ENCODE measurements at regions not wholly inside any gene's neighbourhood (a gene's known extent, or its start where the extent isn't known, plus 50 kb on each side); places are given as distances from the start of the nearest gene placed in this dataset.
A peak's percentile ranks its signal among the peaks of the same experiment; 100 is the strongest.

- H3K36me3 ChIP-seq (ENCODE audit: control insufficient read depth in 4 of 4, insufficient read depth in 4 of 4, low read length in 4 of 4): no peaks in the 10 kb centered on the region
- WGBS, 2 donors: 78 to 79% methylated on average over 4 of the region's 4 CpGs
- no peak for TF ChIP-seq CTCF (IDR thresholded peaks at IDR 0.05; ENCODE audit: control extremely low read depth, extremely low read depth)
- ATAC-seq (ENCODE audit: insufficient read depth, low FRiP score) (no peak), DNase-seq (no peak)
- H3K9ac ChIP-seq (ENCODE audit: insufficient read depth in 1 of 2, low read length in 2 of 2): no peak overlapping the region
- H3K9me3 ChIP-seq (ENCODE audit: control insufficient read depth in 4 of 4, insufficient read depth in 3 of 4, low read length in 3 of 4): no peaks in the 10 kb centered on the region
- H3K4me1 ChIP-seq (ENCODE audit: control insufficient read depth in 5 of 5, insufficient read depth in 5 of 5, low read length in 5 of 5): peaks cover 0 to 5% (median 0%) of the 10 kb centered on the region in 5 donors
- H3K4me3 ChIP-seq: no peak overlapping the region
- H3K27ac ChIP-seq (ENCODE audit: low read depth in 1 of 2, low read length in 1 of 2): no peak overlapping the region
- no peaks in the 10 kb centered on the region for H3K27me3 ChIP-seq (ENCODE audit: control insufficient read depth in 3 of 3, insufficient read depth in 3 of 3, low read length in 2 of 3)
Measured at GRCh38 chr9:13367784-13368183, 88.3 kb upstream of the MPDZ start.

GRCh38 chr9:13364271-13365000 lies 84.9 kb upstream of the MPDZ start:
- Histone ChIP-seq H3K27me3 (ENCODE audit: control insufficient read depth in 3 of 3, insufficient read depth in 3 of 3, low read length in 2 of 3) (no peaks in the 10 kb centered on the region), H3K27ac (ENCODE audit: low read depth in 1 of 2, low read length in 1 of 2) (no peak overlapping the region), H3K4me3 (no peak overlapping the region), H3K4me1 (ENCODE audit: control insufficient read depth in 5 of 5, insufficient read depth in 5 of 5, low read length in 5 of 5) (peaks cover 0 to 8% (median 0%) of the 10 kb centered on the region in 5 donors), H3K9me3 (ENCODE audit: control insufficient read depth in 4 of 4, insufficient read depth in 3 of 4, low read length in 3 of 4) (no peaks in the 10 kb centered on the region), H3K36me3 (ENCODE audit: control insufficient read depth in 4 of 4, insufficient read depth in 4 of 4, low read length in 4 of 4) (no peaks in the 10 kb centered on the region), H3K9ac (ENCODE audit: insufficient read depth in 1 of 2, low read length in 2 of 2) (no peak overlapping the region)
- 74 to 86% methylated on average over 7 of the region's 7 CpGs for WGBS, 2 donors
- DNase-seq (peak in 2 of 3 donors; percentile 47 to 49), ATAC-seq (ENCODE audit: insufficient read depth, low FRiP score) (no peak)
- no peak for TF ChIP-seq CTCF (IDR thresholded peaks at IDR 0.05; ENCODE audit: control extremely low read depth, extremely low read depth)

GRCh38 chr9:13361076-13361475 lies 81.6 kb upstream of the MPDZ start:
- Histone ChIP-seq H3K27ac (ENCODE audit: low read depth in 1 of 2, low read length in 1 of 2) (no peak overlapping the region), H3K27me3 (ENCODE audit: control insufficient read depth in 3 of 3, insufficient read depth in 3 of 3, low read length in 2 of 3) (no peaks in the 10 kb centered on the region), H3K36me3 (ENCODE audit: control insufficient read depth in 4 of 4, insufficient read depth in 4 of 4, low read length in 4 of 4) (no peaks in the 10 kb centered on the region), H3K9ac (ENCODE audit: insufficient read depth in 1 of 2, low read length in 2 of 2) (no peak overlapping the region), H3K9me3 (ENCODE audit: control insufficient read depth in 4 of 4, insufficient read depth in 3 of 4, low read length in 3 of 4) (no peaks in the 10 kb centered on the region), H3K4me1 (ENCODE audit: control insufficient read depth in 5 of 5, insufficient read depth in 5 of 5, low read length in 5 of 5) (peaks cover 0 to 12% (median 0%) of the 10 kb centered on the region in 5 donors), H3K4me3 (no peak overlapping the region)
- TF ChIP-seq CTCF (IDR thresholded peaks at IDR 0.05; ENCODE audit: control extremely low read depth, extremely low read depth): no peak
- ATAC-seq (ENCODE audit: insufficient read depth, low FRiP score): no peak
- DNase-seq: no peak

GRCh38 chr9:13360188-13360587 lies 80.7 kb upstream of the MPDZ start:
- no peak overlapping the region for H3K27ac ChIP-seq (ENCODE audit: low read depth in 1 of 2, low read length in 1 of 2)

More at GRCh38 chr9:13360188-13360587, 80.7 kb upstream of the MPDZ start:
- Histone ChIP-seq H3K27me3 (ENCODE audit: control insufficient read depth in 3 of 3, insufficient read depth in 3 of 3, low read length in 2 of 3) (no peaks in the 10 kb centered on the region), H3K9me3 (ENCODE audit: control insufficient read depth in 4 of 4, insufficient read depth in 3 of 4, low read length in 3 of 4) (no peaks in the 10 kb centered on the region), H3K9ac (ENCODE audit: insufficient read depth in 1 of 2, low read length in 2 of 2) (no peak overlapping the region), H3K4me3 (no peak overlapping the region), H3K4me1 (ENCODE audit: control insufficient read depth in 5 of 5, insufficient read depth in 5 of 5, low read length in 5 of 5) (peaks cover 0 to 12% (median 0%) of the 10 kb centered on the region in 5 donors), H3K36me3 (ENCODE audit: control insufficient read depth in 4 of 4, insufficient read depth in 4 of 4, low read length in 4 of 4) (no peaks in the 10 kb centered on the region)
- ATAC-seq (ENCODE audit: insufficient read depth, low FRiP score) (no peak), DNase-seq (no peak)
- no peak for TF ChIP-seq CTCF (IDR thresholded peaks at IDR 0.05; ENCODE audit: control extremely low read depth, extremely low read depth)
